Embryonic facial prominence (tissue), 1 donor: ENCODE measurements at regions not wholly inside any gene's neighbourhood (a gene's known extent, or its start where the extent isn't known, plus 50 kb on each side); places are given as distances from the start of the nearest gene placed in this dataset.

Experiments used
- DNase-seq: peaks from one replicate; pipeline ENCODE4 v3.0.0-alpha.2; 2016; ENCODE audit errors: extremely low spot score

- no peak for DNase-seq
These were observed 125.2 kb upstream of the PIK3C3 start for GRCh38 chr18:41829647-41830516.

- DNase-seq = no peak
These were observed 126.9 kb upstream of the PIK3C3 start for GRCh38 chr18:41828137-41828536.

GRCh38 chr18:41820784-41821183 is 134.2 kb upstream of the PIK3C3 start:
- no peak for DNase-seq

- DNase-seq = no peak
These were observed 136.4 kb upstream of the PIK3C3 start for GRCh38 chr18:41818381-41819355.

GRCh38 chr18:41814651-41815050 is 140.4 kb upstream of the PIK3C3 start:
- DNase-seq = no peak

- DNase-seq = no peak
These were observed 145.4 kb upstream of the PIK3C3 start for GRCh38 chr18:41809652-41810051.

- no peak for DNase-seq
These were observed 149.7 kb upstream of the PIK3C3 start for GRCh38 chr18:41805341-41805740.

GRCh38 chr18:41798879-41799278 is 156.2 kb upstream of the PIK3C3 start:
- no peak for DNase-seq

- DNase-seq = no peak
These were observed 164.3 kb upstream of the PIK3C3 start for GRCh38 chr18:41790687-41791086.

GRCh38 chr18:41789001-41789400 is 166.0 kb upstream of the PIK3C3 start:
- DNase-seq = no peak

GRCh38 chr18:41783879-41784278 is 171.2 kb upstream of the PIK3C3 start:
- no peak for DNase-seq

- no peak for DNase-seq
These were observed 171.8 kb upstream of the PIK3C3 start for GRCh38 chr18:41783065-41783818.

GRCh38 chr18:41771973-41772372 is 183.1 kb upstream of the PIK3C3 start:
- no peak for DNase-seq

GRCh38 chr18:41769265-41769664 is 185.8 kb upstream of the PIK3C3 start:
- DNase-seq = no peak

GRCh38 chr18:41768467-41768866 is 186.6 kb upstream of the PIK3C3 start:
- no peak for DNase-seq

GRCh38 chr18:41767960-41768359 is 187.1 kb upstream of the PIK3C3 start:
- no peak for DNase-seq

- no peak for DNase-seq
These were observed 189.6 kb upstream of the PIK3C3 start for GRCh38 chr18:41765460-41765859.

- DNase-seq = no peak
These were observed 191.7 kb upstream of the PIK3C3 start for GRCh38 chr18:41763361-41763760.

- DNase-seq = no peak
These were observed 193.6 kb upstream of the PIK3C3 start for GRCh38 chr18:41761333-41762018.

- DNase-seq = no peak
These were observed 196.5 kb upstream of the PIK3C3 start for GRCh38 chr18:41758534-41758933.

- DNase-seq = no peak
These were observed 198.9 kb upstream of the PIK3C3 start for GRCh38 chr18:41756141-41756540.
